Endothelial cell of umbilical vein (primary cell): ENCODE measurements at regions not wholly inside any gene's neighbourhood (a gene's known extent, or its start where the extent isn't known, plus 50 kb on each side); places are given as distances from the start of the nearest gene placed in this dataset.

Experiments used
- BruUV-seq: library from RNA; stranded (reverse); fragments of 400-500 nt; replicated peaks from 2 replicates; lab custom pipeline; 2021; lab: Mats Ljungman, UMichigan
- CTCF ChIA-PET: fragments of 300-600, 350-600 bp; sonication (Branson Sonifier 250); formaldehyde crosslinking; loops from one replicate; lab custom pipeline; 2021; ENCODE audit warnings: antibody characterized with exemption, inconsistent platforms; lab: Charles Lee
- POLR2A ChIA-PET: fragments of 300-600, 350-600 bp; sonication (Branson Sonifier 250); formaldehyde crosslinking; loops from one replicate; lab custom pipeline; 2021; ENCODE audit warnings: antibody characterized with exemption, inconsistent platforms; lab: Charles Lee
- DNase-seq: peaks from one replicate; pipeline ENCODE4 v3.0.0-alpha.2; 2011; ENCODE audit warnings: low read depth, low spot score
- FAIRE-seq: peaks from 2 replicates; lab custom pipeline; 2011; peaks lifted over from hg19 to GRCh38; lab: Jason Lieb, UNC
- H2AFZ ChIP-seq: 2 replicates; pipeline ENCODE4 v1.6.0; 2012; ENCODE audit warnings: low read depth, low read length, control low read depth, inconsistent platforms
- H3K27ac ChIP-seq: 2 replicates; pipeline ENCODE4 v1.5.1; 2011; ENCODE audit warnings: low read depth, mild to moderate bottlenecking, control low read depth, low read length, moderate library complexity; ENCODE audit not compliant: insufficient read depth
- H3K27me3 ChIP-seq, 2 experiments: 2 replicates each; pipeline versions ENCODE4 v1.6.0 to v1.6.1; 2011; ENCODE audit warnings: low read length in 2 of 2, mixed read lengths in 1 of 2; ENCODE audit not compliant: control insufficient read depth in 2 of 2, insufficient read depth in 2 of 2
- H3K36me3 ChIP-seq, 2 experiments: 2 replicates in 1 of 2; 3 replicates in 1 of 2; pipeline ENCODE4 v1.5.1; 2011; ENCODE audit warnings: low read length in 2 of 2, mild to moderate bottlenecking in 1 of 2, moderate library complexity in 1 of 2; ENCODE audit not compliant: control insufficient read depth in 2 of 2, insufficient read depth in 2 of 2; ENCODE audit errors: extremely low read depth in 1 of 2
- H3K4me1 ChIP-seq: 3 replicates; pipeline ENCODE4 v1.5.1; 2011; ENCODE audit warnings: mild to moderate bottlenecking, low read length; ENCODE audit not compliant: control insufficient read depth, insufficient read depth; ENCODE audit errors: extremely low read depth
- H3K4me2 ChIP-seq: 2 replicates; pipeline ENCODE4 v1.6.1; 2011; ENCODE audit warnings: low read length, control low read depth, mixed read lengths; ENCODE audit not compliant: insufficient read depth
- H3K4me3 ChIP-seq, 3 experiments: fragments of 200-600 bp in 1 of 3; sonication (generic), shearing (Covaris generic) in 1 of 3; replicated peaks in 1 of 3; 2 replicates each; pipeline ENCODE4 v1.5.1; 2011 to 2016; ENCODE audit warnings: control low read depth in 3 of 3, low read length in 3 of 3, mild to moderate bottlenecking in 2 of 3, inconsistent platforms in 1 of 3, low read depth in 1 of 3, moderate library complexity in 1 of 3; ENCODE audit not compliant: insufficient read depth in 1 of 3
- H3K79me2 ChIP-seq: 2 replicates; pipeline ENCODE4 v1.6.0; 2012; ENCODE audit warnings: low read length, inconsistent platforms; ENCODE audit not compliant: control insufficient read depth, insufficient read depth
- H3K9ac ChIP-seq: replicated peaks from 2 replicates; pipeline ENCODE3; 2011; ENCODE audit warnings: low read length, control low read depth; ENCODE audit not compliant: insufficient read depth; ENCODE audit errors: extremely low read depth
- H3K9me1 ChIP-seq: replicated peaks from 3 replicates; pipeline ENCODE4 v1.6.0; 2011; ENCODE audit warnings: mild to moderate bottlenecking, low read length; ENCODE audit not compliant: control insufficient read depth, insufficient read depth; ENCODE audit errors: extremely low read depth
- H3K9me3 ChIP-seq: replicated peaks from 2 replicates; pipeline ENCODE4 v1.5.1; 2012; ENCODE audit warnings: low read length, inconsistent platforms; ENCODE audit not compliant: control insufficient read depth, insufficient read depth
- H4K20me1 ChIP-seq: replicated peaks from 2 replicates; pipeline ENCODE3; 2011; ENCODE audit warnings: mild to moderate bottlenecking, low read length; ENCODE audit not compliant: control insufficient read depth, insufficient read depth; ENCODE audit errors: extremely low read depth
- EZH2 ChIP-seq: IDR thresholded peaks from 2 replicates; pipeline ENCODE4 v1.6.1; 2012; ENCODE audit warnings: borderline replicate concordance, low read depth, mild to moderate bottlenecking, moderate library complexity, low read length, inconsistent platforms; ENCODE audit not compliant: severe bottlenecking
- FOS ChIP-seq: IDR thresholded peaks from 2 replicates; pipeline ENCODE4 v1.6.1; 2011; ENCODE audit warnings: mild to moderate bottlenecking, low read length, moderate library complexity, borderline replicate concordance; ENCODE audit not compliant: insufficient read depth
- GATA2 ChIP-seq: IDR thresholded peaks from 2 replicates; pipeline ENCODE4 v1.7.0; 2011; ENCODE audit warnings: low read depth, mild to moderate bottlenecking, moderate library complexity, mixed read lengths, low read length; ENCODE audit not compliant: insufficient read length, insufficient read depth
- JUN ChIP-seq: IDR thresholded peaks from 2 replicates; pipeline ENCODE4 v1.6.1; 2011; ENCODE audit warnings: borderline replicate concordance, low read depth; ENCODE audit not compliant: insufficient read length, insufficient read depth
- MYC ChIP-seq: IDR thresholded peaks from one replicate; pipeline ENCODE4 v1.6.1; 2011; ENCODE audit warnings: mild to moderate bottlenecking, low read depth, low read length
- POLR2A ChIP-seq: IDR thresholded peaks from 2 replicates; pipeline ENCODE4 v1.6.1; 2012; ENCODE audit warnings: low read depth, mild to moderate bottlenecking, control low read depth, low read length
- POLR2AphosphoS5 ChIP-seq: IDR thresholded peaks from 2 replicates; pipeline ENCODE4 v1.6.1; 2012; ENCODE audit warnings: low read depth, mild to moderate bottlenecking, control low read depth, low read length, moderate library complexity; ENCODE audit not compliant: insufficient read depth
- dilution Hi-C: fragments of 300-500 bp; cut with MboI; formaldehyde crosslinking; loops from one replicate; pipeline ENCODE4 v1.15.0; 2019; ENCODE audit warnings: low sequenced_read_pairs; ENCODE audit not compliant: extremely low pct_ligation_motif_present
- intact Hi-C: fragments of 100-400 bp; cut with micrococcal nuclease; formaldehyde crosslinking; loops from one replicate; pipeline ENCODE4 v1.10.0; 2022
- TF ChIP-seq, protein P1 (sequence below), 2 donors: IDR thresholded peaks; 1 replicate in 1 of 2; 2 replicates in 1 of 2; pipeline ENCODE4 v1.5.1; 2011; ENCODE audit warnings: low read length in 2 of 2, mild to moderate bottlenecking in 2 of 2, moderate library complexity in 2 of 2, control low read depth in 1 of 2, inconsistent platforms in 1 of 2, low read depth in 1 of 2; ENCODE audit not compliant: insufficient read depth in 1 of 2; ENCODE audit errors: extremely low read depth in 1 of 2
- TF ChIP-seq, protein P2 (sequence below): IDR thresholded peaks from 2 replicates; pipeline ENCODE4 v1.6.1; 2011; ENCODE audit not compliant: insufficient read depth, insufficient read length

DNA sequence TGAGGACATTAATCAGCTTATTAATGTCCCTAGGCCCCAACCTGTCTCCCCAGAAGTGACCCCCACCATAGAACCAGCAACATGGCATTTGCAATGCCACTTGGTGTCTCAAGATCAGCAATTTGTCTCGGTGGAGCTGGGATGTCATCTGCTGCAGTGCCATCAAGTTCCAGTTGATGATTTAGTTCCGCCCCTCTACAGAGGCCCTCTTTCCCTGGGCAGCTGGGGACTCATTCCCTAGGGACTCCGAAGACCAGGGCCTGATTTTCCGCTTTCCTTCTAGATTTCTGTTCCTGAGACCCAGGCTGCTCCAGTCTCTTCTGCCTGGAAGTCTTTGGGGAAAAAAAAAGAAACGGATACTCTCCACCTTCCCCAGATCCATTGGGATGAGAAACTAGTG, 122.5 kb upstream of the NANOS1 start:
- Histone ChIP-seq H3K27ac (no peak overlapping the region), H3K9me3 (no peaks in the 10 kb centered on the region), H3K9me1 (no peaks in the 10 kb centered on the region), H3K79me2 (no peaks in the 10 kb centered on the region), H3K4me1 (peaks cover 3% of the 10 kb centered on the region), H4K20me1 (no peaks in the 10 kb centered on the region), H3K9ac (no peak overlapping the region), H3K4me3 (no peak overlapping the region), H3K36me3 (no peaks in the 10 kb centered on the region), H2AFZ (no peak overlapping the region), H3K27me3 (peaks cover 0 to 6% of the 10 kb centered on the region in 2 experiments), H3K4me2 (no peak overlapping the region)
- POLR2A ChIA-PET, result no interaction called here
- intact Hi-C loops (no loop called here), dilution Hi-C loops (no loop called here)
- CTCF ChIA-PET, result interaction anchor here (1.3 kb wide), 1 partner anchor 11 kb away, joined by 3 read pairs; no protein-coding TSS in a partner anchor
- TF ChIP-seq GATA2 (no peak), POLR2A (no peak), MYC (no peak), EZH2 (no peak), FOS (no peak), JUN (no peak), POLR2AphosphoS5 (no peak)
- TF ChIP-seq, protein P1, sequence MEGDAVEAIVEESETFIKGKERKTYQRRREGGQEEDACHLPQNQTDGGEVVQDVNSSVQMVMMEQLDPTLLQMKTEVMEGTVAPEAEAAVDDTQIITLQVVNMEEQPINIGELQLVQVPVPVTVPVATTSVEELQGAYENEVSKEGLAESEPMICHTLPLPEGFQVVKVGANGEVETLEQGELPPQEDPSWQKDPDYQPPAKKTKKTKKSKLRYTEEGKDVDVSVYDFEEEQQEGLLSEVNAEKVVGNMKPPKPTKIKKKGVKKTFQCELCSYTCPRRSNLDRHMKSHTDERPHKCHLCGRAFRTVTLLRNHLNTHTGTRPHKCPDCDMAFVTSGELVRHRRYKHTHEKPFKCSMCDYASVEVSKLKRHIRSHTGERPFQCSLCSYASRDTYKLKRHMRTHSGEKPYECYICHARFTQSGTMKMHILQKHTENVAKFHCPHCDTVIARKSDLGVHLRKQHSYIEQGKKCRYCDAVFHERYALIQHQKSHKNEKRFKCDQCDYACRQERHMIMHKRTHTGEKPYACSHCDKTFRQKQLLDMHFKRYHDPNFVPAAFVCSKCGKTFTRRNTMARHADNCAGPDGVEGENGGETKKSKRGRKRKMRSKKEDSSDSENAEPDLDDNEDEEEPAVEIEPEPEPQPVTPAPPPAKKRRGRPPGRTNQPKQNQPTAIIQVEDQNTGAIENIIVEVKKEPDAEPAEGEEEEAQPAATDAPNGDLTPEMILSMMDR (IDR thresholded peaks at IDR 0.05; ENCODE audit: extremely low read depth in 1 of 2, insufficient read depth in 1 of 2, low read depth in 1 of 2, low read length in 2 of 2), result no peak
- TF ChIP-seq, protein P2, sequence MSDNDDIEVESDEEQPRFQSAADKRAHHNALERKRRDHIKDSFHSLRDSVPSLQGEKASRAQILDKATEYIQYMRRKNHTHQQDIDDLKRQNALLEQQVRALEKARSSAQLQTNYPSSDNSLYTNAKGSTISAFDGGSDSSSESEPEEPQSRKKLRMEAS, result no peak
- BruUV-seq, result no TSS peak
- DNase-seq (no peak), FAIRE-seq (no peak)
